Calu3 (cell line): ENCODE measurements at regions not wholly inside any gene's neighbourhood (a gene's known extent, or its start where the extent isn't known, plus 50 kb on each side); places are given as distances from the start of the nearest gene placed in this dataset.

ENCODE experiments used
- BruUV-seq: library from RNA; stranded (reverse); fragments of 400-500 nt; replicated peaks from 2 replicates; lab custom pipeline; 2021; lab: Mats Ljungman, UMichigan
- CTCF ChIA-PET: fragments of 300-600 bp; sonication (Branson Sonifier 250); formaldehyde crosslinking; loops from one replicate; lab custom pipeline; 2022; ENCODE audit warnings: antibody characterized with exemption; lab: Charles Lee
- DNase-seq: peaks from one replicate; pipeline ENCODE4 v3.0.0; 2022
- H3K27ac Mint-ChIP-seq: one replicate; pipeline ENCODE4 v1.8.0; 2022; ENCODE audit warnings: mixed read lengths; ENCODE audit not compliant: unreplicated experiment
- H3K27me3 Mint-ChIP-seq: one replicate; pipeline ENCODE4 v1.8.0; 2022; ENCODE audit warnings: mixed read lengths; ENCODE audit not compliant: unreplicated experiment
- H3K36me3 Mint-ChIP-seq: one replicate; pipeline ENCODE4 v1.8.0; 2022; ENCODE audit warnings: mild to moderate bottlenecking, moderate library complexity, mixed read lengths; ENCODE audit not compliant: insufficient read depth, unreplicated experiment
- H3K4me1 Mint-ChIP-seq: one replicate; pipeline ENCODE4 v1.8.0; 2022; ENCODE audit warnings: mild to moderate bottlenecking, low read depth, mixed read lengths; ENCODE audit not compliant: unreplicated experiment
- H3K4me3 Mint-ChIP-seq: one replicate; pipeline ENCODE4 v1.8.0; 2022; ENCODE audit warnings: mild to moderate bottlenecking, low read depth, moderate library complexity, mixed read lengths; ENCODE audit not compliant: unreplicated experiment
- H3K9me3 Mint-ChIP-seq: one replicate; pipeline ENCODE4 v1.8.0; 2022; ENCODE audit warnings: low read depth, mixed read lengths; ENCODE audit not compliant: unreplicated experiment
- intact Hi-C: fragments of 100-400 bp; cut with micrococcal nuclease; formaldehyde crosslinking; loops from one replicate; pipeline ENCODE4 v1.10.0; 2022; ENCODE audit not compliant: unreplicated experiment
- TF ChIP-seq, protein P1 (sequence below): fragments of 200-600 bp; IDR thresholded peaks from one replicate; pipeline ENCODE4 v1.8.0; 2022; ENCODE audit warnings: antibody characterized with exemption; ENCODE audit not compliant: unreplicated experiment

DNA sequence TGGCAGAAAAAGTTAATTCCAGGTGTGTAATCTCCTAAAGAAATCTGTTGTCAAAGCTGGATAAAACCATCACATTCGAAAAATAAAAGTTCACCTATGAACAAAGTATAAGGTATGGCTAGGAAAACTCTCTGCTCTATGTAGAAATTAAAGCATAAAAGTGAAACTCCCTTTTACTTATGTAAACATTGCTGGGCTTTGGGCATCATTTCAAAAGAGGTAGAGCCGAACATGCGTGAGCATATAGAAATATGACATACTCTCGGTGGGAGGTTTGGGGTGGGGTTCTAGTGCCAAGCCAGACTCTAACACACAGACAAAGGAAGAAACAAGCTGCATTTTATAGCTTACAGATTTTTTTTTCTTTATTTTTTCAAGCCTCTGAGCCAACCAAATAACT is 306.8 kb upstream of the ATP11B start:
- CTCF ChIA-PET: interaction anchor here (0.6 kb wide), 1 partner anchor 213 kb away, joined by 3 read pairs; no protein-coding TSS in a partner anchor
- no peak for DNase-seq
- Mint-ChIP-seq H3K4me1 (peaks cover 34% of the 10 kb centered on the region), H3K4me3 (no peak overlapping the region), H3K9me3 (no peaks in the 10 kb centered on the region), H3K36me3 (no peaks in the 10 kb centered on the region), H3K27ac (no peak overlapping the region), H3K27me3 (no peaks in the 10 kb centered on the region)
- no TSS peak for BruUV-seq
- TF ChIP-seq, protein P1, sequence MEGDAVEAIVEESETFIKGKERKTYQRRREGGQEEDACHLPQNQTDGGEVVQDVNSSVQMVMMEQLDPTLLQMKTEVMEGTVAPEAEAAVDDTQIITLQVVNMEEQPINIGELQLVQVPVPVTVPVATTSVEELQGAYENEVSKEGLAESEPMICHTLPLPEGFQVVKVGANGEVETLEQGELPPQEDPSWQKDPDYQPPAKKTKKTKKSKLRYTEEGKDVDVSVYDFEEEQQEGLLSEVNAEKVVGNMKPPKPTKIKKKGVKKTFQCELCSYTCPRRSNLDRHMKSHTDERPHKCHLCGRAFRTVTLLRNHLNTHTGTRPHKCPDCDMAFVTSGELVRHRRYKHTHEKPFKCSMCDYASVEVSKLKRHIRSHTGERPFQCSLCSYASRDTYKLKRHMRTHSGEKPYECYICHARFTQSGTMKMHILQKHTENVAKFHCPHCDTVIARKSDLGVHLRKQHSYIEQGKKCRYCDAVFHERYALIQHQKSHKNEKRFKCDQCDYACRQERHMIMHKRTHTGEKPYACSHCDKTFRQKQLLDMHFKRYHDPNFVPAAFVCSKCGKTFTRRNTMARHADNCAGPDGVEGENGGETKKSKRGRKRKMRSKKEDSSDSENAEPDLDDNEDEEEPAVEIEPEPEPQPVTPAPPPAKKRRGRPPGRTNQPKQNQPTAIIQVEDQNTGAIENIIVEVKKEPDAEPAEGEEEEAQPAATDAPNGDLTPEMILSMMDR: no peak
- intact Hi-C loops: loop anchor here (5.0 to 10.0 kb wide), 2 partner anchors 121 to 302 kb away; no protein-coding TSS in a partner anchor

DNA sequence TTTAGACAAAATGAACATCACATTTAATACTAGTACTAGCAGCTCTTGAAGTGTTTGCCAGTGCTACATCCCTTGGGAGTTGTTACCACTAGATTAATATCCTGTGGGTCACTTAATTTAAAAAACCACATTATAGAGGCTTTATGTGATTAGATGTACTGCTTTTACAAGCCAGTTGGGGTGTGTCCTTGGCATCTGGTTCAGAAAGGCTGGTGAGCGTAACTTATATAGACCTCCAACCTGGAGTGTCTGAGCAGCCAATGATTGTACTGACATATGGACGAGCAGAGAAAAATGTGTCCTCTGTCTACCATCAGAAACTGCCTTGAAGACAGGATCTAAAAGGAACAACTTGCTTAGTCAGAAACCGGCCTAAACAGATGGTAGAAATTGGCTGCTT is 306.2 kb upstream of the ATP11B start:
- Mint-ChIP-seq H3K4me1 (peaks cover 34% of the 10 kb centered on the region), H3K27ac (no peak overlapping the region), H3K27me3 (no peaks in the 10 kb centered on the region), H3K4me3 (no peak overlapping the region), H3K9me3 (no peaks in the 10 kb centered on the region), H3K36me3 (no peaks in the 10 kb centered on the region)
- TF ChIP-seq, protein P1: no peak
- BruUV-seq: no TSS peak
- CTCF ChIA-PET: no interaction called here
- DNase-seq: no peak
- intact Hi-C loops: loop anchor here (5.0 to 10.0 kb wide), 2 partner anchors 120 to 302 kb away; no protein-coding TSS in a partner anchor

DNA sequence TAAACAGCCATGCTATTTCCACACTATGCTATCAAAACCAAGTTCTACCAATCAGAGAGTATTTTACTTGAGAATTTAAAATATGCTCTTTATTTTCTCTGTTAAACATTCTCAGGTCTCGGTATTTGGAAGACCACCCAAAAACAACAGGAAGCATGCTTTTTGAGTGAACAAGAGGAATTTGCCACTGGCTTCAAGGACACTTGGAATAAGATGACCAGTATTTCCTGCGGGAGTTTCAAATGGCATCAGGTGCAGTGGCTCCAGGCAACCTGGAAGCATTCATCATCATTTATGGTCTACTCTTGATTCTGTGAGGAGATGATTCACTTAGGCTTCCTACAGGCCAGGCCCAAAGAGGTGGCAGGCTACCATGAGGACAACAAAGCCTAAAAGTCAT is 305.7 kb upstream of the ATP11B start:
- BruUV-seq: no TSS peak

GRCh38 chr3:182490596-182491491 is 302.5 kb upstream of the ATP11B start:
- Mint-ChIP-seq H3K4me3 (no peak overlapping the region), H3K4me1 (peaks cover 24% of the 10 kb centered on the region), H3K9me3 (peaks cover 2% of the 10 kb centered on the region), H3K36me3 (no peaks in the 10 kb centered on the region), H3K27ac (no peak overlapping the region), H3K27me3 (no peaks in the 10 kb centered on the region)
- CTCF ChIA-PET: interaction anchor here (1.1 kb wide), 1 partner anchor 13 kb away, joined by 3 read pairs; no protein-coding TSS in a partner anchor
- BruUV-seq: no TSS peak
- intact Hi-C loops: loop anchor here (1.0 to 5.0 kb wide), 5 partner anchors 98 to 782 kb away; no protein-coding TSS in a partner anchor
- peak; percentile 54 for DNase-seq
- TF ChIP-seq, protein P1: peak; percentile 70

More for the DNA sequence above, 305.7 kb upstream of the ATP11B start:
- Mint-ChIP-seq H3K4me1 (peaks cover 34% of the 10 kb centered on the region), H3K27ac (no peak overlapping the region), H3K4me3 (no peak overlapping the region), H3K36me3 (no peaks in the 10 kb centered on the region), H3K9me3 (no peaks in the 10 kb centered on the region), H3K27me3 (no peaks in the 10 kb centered on the region)
- intact Hi-C loops: loop anchor here (5.0 to 10.0 kb wide), 2 partner anchors 120 to 303 kb away; no protein-coding TSS in a partner anchor
- TF ChIP-seq, protein P1: no peak
- CTCF ChIA-PET: no interaction called here
- no peak for DNase-seq
